GM12872 (cell line): ENCODE measurements at regions not wholly inside any gene's neighbourhood (a gene's known extent, or its start where the extent isn't known, plus 50 kb on each side); places are given as distances from the start of the nearest gene placed in this dataset.
A peak's percentile ranks its signal among the peaks of the same experiment; 100 is the strongest.

ENCODE experiments used
- CTCF ChIP-seq: IDR thresholded peaks from 3 replicates; pipeline ENCODE4 v1.5.1; 2011; ENCODE audit warnings: low read depth, mild to moderate bottlenecking, low read length, moderate library complexity; ENCODE audit not compliant: insufficient read depth

GRCh38 chr4:161256172-161256571 lies 907.6 kb downstream of the FSTL5 start:
- TF ChIP-seq CTCF = no peak

GRCh38 chr4:161254375-161254774 lies 909.4 kb downstream of the FSTL5 start:
- TF ChIP-seq CTCF = peak; percentile 34

GRCh38 chr4:161252520-161253141 lies 911.2 kb downstream of the FSTL5 start:
- peak; percentile 83 for TF ChIP-seq CTCF

- TF ChIP-seq CTCF = no peak
Measured at GRCh38 chr4:161249779-161250440, 913.9 kb downstream of the FSTL5 start.

- TF ChIP-seq CTCF = no peak
Measured at GRCh38 chr4:161248880-161249279, 914.9 kb downstream of the FSTL5 start.

- TF ChIP-seq CTCF = no peak
Measured at GRCh38 chr4:161247831-161248230, 916.0 kb downstream of the FSTL5 start.

GRCh38 chr4:161238033-161238432 lies 925.8 kb downstream of the FSTL5 start:
- no peak for TF ChIP-seq CTCF
